GM18505 (cell line): ENCODE measurements at regions not wholly inside any gene's neighbourhood (a gene's known extent, or its start where the extent isn't known, plus 50 kb on each side); places are given as distances from the start of the nearest gene placed in this dataset.

Experiments used
- ATAC-seq: cut with Tn5 transposase; IDR thresholded peaks from one replicate; pipeline ENCODE4 v1.9.1; 2021; ENCODE audit not compliant: unreplicated experiment
- POLR2A ChIP-seq: IDR thresholded peaks from 4 replicates; pipeline ENCODE4 v1.6.1; 2011; ENCODE audit warnings: borderline replicate concordance; ENCODE audit not compliant: insufficient read depth, insufficient read length; ENCODE audit errors: extremely low read depth

DNA sequence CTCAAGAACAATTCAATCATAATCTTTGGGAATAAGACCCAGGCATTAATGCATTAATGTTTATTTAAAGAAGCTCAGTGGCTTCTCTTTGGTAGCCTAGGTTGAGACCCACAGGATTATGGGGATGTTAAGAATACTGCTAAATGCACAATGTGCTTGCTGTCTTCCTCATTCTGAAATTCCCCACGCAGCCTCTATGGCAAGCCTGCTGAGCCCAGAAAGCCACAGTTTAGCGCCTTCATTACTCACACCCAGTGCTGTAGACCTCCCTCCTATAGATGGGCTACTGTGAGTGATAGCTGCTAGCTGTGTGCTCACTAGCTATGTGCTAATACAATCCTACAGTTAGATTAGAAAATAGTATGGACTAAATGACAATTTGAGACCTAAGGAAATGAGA is 90.6 kb downstream of the TNFSF13B start:
- TF ChIP-seq POLR2A: no peak
- ATAC-seq: no peak

DNA sequence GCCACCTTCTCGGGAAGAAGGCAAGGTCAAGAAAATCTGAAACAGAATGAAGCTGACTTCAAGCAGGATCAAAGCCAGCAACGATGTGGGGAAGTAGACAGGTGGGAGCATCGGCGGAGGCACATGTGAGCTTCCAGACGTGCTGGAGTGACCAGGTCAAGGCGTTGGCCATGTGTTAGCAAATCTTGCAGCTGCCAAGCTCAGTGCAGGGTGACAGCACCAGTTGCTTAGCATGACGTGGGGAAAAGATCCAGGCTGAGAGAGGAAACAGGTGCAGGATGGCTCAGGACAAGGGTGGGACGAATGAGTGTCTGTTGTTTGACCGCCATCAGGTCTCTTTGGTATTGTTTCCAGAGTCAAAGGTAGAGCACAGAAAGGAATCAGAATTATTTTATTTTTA is 92.3 kb downstream of the TNFSF13B start:
- TF ChIP-seq POLR2A: no peak
- no peak for ATAC-seq

DNA sequence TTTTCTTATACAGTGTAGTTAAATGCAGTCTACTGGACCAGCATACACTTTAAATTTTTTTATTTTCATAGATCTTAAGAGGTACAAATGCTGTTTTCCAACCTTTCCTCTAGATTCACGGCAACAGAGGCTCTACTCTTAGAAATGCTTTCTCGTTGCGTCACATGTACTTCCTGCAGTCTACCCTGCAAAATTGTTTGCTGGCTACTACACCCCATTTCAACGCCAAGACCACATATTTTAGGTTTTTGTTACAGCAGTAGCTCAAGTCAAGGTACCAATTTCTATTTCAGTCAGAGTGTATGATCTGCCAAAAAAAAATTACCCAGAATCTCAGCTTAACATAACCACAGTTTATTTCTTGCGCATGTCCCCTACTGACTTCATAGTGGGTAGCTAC is 94.1 kb downstream of the TNFSF13B start:
- TF ChIP-seq POLR2A: no peak
- no peak for ATAC-seq

DNA sequence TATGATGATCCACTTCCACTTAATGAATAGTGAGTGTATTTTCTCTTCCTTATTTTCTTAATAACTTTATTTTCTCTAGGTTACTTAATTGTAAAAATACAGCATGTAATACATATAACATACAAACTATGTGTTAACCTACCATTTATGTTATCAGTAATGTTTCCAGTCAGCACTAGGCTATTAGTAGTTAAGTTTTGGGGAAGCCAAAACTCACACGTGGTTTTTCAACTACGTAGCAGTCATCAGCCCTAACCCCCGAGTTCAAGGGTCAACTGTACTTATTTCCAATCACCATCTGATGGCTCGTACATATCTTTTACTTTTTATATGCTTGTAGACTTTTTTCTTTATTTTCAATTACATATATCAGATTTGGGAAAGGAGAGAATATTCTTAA is 95.7 kb downstream of the TNFSF13B start:
- no peak for TF ChIP-seq POLR2A
- ATAC-seq: no peak

DNA sequence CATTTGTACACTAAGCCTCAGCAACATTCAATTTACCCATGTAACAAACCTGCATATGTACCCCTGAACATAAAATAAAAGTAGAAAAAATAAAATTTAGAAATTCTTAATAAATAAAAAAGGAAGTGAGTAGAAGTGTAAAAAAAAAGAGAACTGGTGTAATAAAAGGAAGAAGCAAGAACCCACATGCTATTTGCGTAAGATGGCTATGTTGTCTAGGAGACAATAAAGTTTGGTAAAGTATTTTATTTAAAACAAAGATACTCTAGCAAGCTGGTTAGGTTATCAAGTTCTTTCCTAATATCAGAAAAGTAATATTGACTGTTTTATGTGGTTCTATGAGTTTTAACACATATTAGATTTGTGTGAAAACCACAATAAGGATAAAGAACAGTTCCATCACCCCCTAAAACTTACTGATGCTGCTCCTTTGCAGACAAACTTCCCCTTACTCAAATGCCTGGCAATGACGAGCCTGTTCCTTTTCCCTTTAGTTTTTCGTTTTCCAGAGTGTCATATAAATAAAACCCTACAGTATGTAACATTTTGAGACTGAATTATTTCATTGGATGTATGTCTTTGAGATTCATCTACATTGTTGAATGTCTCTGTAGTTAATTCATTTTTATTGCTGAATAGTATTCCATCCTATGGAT is 98.9 kb downstream of the TNFSF13B start:
- no peak for ATAC-seq

DNA sequence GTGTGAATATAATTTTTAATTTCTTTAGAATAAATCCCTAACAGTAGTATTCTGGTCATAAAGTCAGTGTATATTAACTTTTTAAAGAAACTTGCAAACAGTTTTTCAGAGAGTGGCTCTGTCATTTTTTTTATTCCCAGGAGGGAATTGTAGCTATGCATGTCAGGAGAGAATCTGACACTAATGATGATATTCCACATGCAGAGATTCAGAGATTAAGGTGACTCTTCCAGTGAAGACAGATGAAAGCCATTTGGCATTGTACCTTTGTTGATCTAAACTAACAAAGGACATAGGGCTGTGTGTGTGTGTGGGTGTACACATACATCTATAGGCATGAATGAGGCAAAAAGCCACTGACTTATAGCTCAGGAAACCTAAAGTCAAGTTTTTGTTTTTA is 99.9 kb downstream of the TNFSF13B start:
- TF ChIP-seq POLR2A: no peak

More for the DNA sequence above, 98.9 kb downstream of the TNFSF13B start:
- TF ChIP-seq POLR2A: no peak

DNA sequence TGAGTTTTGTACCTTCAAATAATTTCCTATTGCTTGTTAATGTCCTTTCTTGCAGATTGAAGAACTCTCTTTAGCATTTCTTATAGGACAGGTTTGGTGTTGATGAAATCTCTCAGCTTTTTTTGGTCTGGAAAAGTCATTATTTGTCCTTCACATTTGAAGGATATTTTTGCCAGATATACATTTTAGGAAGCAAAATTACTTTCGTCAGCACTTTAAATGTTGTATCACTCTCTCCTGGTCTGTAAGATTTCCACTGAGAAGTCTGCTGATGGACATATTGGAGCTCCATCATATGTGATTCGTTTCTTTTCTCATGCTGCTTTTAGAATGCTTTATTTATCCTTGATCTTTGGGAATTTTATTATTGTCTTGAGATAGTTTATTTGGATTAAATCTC is 105.5 kb downstream of the TNFSF13B start:
- no peak for TF ChIP-seq POLR2A
- ATAC-seq: no peak

More for the DNA sequence above, 99.9 kb downstream of the TNFSF13B start:
- no peak for ATAC-seq

DNA sequence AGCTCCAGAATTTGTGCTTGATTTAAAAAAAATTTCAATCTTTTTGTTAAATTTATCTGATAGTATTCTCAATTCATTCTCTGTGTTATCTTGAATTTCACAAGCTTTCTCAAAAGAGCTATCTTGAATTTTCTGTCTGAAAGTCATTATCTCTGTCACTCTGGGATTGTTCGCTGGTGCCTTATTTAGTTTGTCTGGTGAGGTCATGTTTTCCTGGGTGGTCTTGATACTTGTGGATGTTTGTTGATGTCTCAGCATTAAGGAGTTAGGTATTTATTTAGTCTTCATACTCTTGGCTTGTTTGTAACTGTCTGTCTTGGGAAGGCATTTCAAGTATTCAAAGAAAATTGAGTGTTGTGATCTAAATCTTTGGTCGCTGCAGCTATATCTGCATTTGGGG is 106.3 kb downstream of the TNFSF13B start:
- ATAC-seq: no peak
- no peak for TF ChIP-seq POLR2A

DNA sequence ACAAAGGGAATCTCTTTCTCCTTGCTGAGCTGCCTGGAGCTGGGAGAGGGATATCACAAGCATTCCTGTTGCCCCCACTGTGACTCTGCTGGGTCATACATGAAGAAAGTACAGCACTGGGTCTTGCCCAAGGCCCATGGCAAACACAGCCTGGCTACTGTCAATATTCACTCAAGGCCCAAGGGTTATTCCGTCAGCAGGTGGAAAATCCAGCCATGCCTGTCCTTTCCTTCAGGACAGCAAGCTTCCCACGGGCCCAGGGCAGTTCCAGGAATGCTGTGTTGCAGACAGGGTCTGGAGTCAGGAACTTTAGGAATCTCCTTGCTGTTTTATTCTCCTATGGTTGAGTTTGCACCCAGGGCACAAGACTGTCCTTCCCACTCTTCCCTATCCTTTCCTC is 106.8 kb downstream of the TNFSF13B start:
- no peak for ATAC-seq
- TF ChIP-seq POLR2A: no peak

DNA sequence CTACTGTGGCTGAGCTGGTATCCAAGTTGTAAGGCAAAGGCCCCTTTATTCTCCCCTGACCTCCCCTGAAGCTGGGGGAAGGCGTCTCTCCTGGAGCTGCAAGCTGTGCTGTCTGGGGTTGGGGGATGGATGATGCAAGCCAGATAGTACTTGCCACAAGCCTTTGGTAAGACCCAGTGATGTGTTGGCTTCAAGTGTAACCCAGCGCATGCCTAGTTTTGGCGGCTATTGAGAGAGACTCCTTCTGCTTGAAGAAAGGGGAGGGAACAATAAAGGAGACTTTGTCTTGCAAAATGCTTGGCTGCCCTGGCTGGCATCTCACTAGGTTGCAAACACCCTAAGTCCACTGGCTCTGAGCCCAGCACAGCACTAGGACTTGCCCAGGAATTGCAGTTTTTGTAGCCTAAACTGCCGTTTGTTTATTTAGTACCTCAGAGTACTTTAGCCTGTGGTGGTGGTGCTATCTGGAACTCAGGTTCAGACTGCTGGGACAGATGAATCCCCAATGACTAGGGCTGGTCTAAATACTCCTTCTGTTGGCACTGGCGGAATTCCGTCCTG is 108.2 kb downstream of the TNFSF13B start:
- no peak for TF ChIP-seq POLR2A
- no peak for ATAC-seq

DNA sequence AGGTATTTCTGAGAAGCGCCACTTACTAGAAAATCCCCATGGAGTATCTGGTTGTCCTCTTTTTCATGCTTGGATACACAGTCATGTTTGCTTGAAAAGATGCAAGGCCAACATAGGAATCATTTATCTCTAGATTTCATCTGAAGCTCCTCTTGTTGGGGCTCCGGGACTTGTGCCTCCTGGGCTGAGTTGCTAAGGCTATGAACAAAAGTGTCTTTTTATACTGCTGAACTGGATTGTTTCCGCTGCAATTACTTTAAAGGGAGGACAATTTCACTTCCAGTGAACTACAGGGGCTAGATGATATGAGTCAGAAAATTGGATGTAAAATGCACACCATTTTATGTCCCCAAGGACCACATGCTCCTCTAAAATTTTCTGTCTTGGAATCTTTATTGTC is 114.1 kb downstream of the TNFSF13B start:
- no peak for TF ChIP-seq POLR2A

DNA sequence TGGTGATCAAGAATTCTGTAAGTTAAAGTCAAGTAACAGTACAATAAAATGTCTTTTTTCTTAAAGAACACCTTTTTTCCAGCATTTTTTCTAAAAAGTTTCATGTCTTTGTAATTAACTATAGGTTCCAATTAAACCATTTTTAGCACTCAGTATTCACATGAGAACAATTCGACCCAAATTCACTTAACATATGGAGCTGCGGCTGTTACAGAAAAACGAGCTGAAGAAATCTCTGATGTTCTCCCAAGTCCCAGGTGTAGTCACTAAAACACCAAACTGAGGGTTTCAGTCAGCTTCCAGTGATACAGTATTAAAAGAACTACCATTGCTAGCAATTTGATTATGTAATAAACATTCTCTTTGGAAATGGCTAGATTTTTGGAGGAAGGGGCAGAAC is 117.6 kb downstream of the TNFSF13B start:
- no peak for ATAC-seq
- TF ChIP-seq POLR2A: no peak

More for the DNA sequence above, 114.1 kb downstream of the TNFSF13B start:
- ATAC-seq: no peak

DNA sequence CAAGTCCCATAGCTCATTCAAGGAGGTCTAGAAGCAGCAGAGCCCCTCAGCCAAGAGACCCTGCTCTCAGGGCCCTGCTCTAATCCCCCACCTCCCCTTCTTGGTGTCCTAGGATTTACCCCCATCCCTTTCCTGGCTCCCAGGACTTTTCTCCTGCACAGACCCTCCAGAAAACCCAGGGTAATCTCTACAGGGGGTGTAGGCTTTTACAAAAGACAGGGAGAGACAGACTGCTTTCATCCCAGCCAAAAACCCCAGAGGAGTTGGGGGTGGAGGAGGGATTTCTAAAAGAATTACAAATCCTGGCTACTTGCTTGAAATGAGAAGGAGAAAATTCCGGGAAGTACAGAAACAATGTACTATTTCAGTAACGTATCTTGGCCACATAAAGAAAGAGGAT is 133.3 kb downstream of the TNFSF13B start:
- no peak for TF ChIP-seq POLR2A
- ATAC-seq: no peak

DNA sequence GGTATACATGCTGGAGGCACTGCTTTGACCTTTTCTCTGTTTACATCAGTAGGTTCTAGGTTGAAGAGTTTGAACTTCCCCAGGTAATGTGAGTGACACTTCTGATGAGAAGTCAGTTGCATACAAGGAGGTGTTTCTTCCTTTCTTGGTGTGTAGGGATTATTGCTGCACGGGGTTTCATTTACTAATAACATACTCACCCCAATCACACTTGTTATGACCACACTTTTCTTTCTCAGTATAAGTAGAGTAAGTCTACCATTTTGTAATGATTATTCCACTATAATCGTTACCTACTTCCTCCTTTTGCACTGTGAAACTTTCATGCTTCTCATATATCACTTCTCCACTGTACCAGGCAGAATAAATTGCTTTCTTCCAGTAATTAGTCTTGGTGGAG is 138.0 kb downstream of the TNFSF13B start:
- ATAC-seq: peak; percentile 74

More for the DNA sequence above, 138.0 kb downstream of the TNFSF13B start:
- TF ChIP-seq POLR2A: no peak
